ENCODE measurements at regions not wholly inside any gene's neighbourhood (a gene's known extent, or its start where the extent isn't known, plus 50 kb on each side); places are given as distances from the start of the nearest gene placed in this dataset.

GRCh38 chr9:115285836-115286235 lies 167.9 kb upstream of the TNC start:
- Histone ChIP-seq H3K79me2 (ENCODE audit: insufficient read depth, low read length) (no peaks in the 10 kb centered on the region), H3K9me3 (ENCODE audit: insufficient read depth, low read depth, low read length) (no peaks in the 10 kb centered on the region), H3K9me2 (replicated peaks; ENCODE audit: low read depth, low read length) (no peaks in the 10 kb centered on the region), H3K4me3 (ENCODE audit: low read length, poor library complexity, severe bottlenecking) (no peak overlapping the region), H3K4me2 (ENCODE audit: low read depth, low read length, poor library complexity, severe bottlenecking) (no peak overlapping the region), H3K9ac (ENCODE audit: low read depth, low read length, poor library complexity, severe bottlenecking) (no peak overlapping the region), H3K36me3 (ENCODE audit: insufficient read depth, low read length) (no peaks in the 10 kb centered on the region), H3F3A (ENCODE audit: low read depth) (no peaks in the 10 kb centered on the region), H3K27me3 (ENCODE audit: insufficient read depth, low read length, poor library complexity, severe bottlenecking) (no peaks in the 10 kb centered on the region), H4K20me1 (ENCODE audit: insufficient read depth, low read length, poor library complexity, severe bottlenecking) (no peaks in the 10 kb centered on the region), H2AFZ (ENCODE audit: low read length) (no peak overlapping the region), H3K4me1 (ENCODE audit: insufficient read depth, low read length, poor library complexity, severe bottlenecking) (no peaks in the 10 kb centered on the region)
- no peak for TF ChIP-seq EZH2phosphoT487 (IDR thresholded peaks at IDR 0.05; ENCODE audit: borderline replicate concordance)
- no peak for TF ChIP-seq CTCF (conservative IDR thresholded peaks at IDR 0.05; ENCODE audit: low read length)

- no peak overlapping the region for H3K9ac ChIP-seq (ENCODE audit: low read depth, low read length, poor library complexity, severe bottlenecking)
- H3F3A ChIP-seq (ENCODE audit: low read depth): no peaks in the 10 kb centered on the region
- no peak overlapping the region for H2AFZ ChIP-seq (ENCODE audit: low read length)
- H3K36me3 ChIP-seq (ENCODE audit: insufficient read depth, low read length): no peaks in the 10 kb centered on the region
- no peaks in the 10 kb centered on the region for H3K27me3 ChIP-seq (ENCODE audit: insufficient read depth, low read length, poor library complexity, severe bottlenecking)
- no peak overlapping the region for H3K4me2 ChIP-seq (ENCODE audit: low read depth, low read length, poor library complexity, severe bottlenecking)
- H3K4me3 ChIP-seq (ENCODE audit: low read length, poor library complexity, severe bottlenecking): no peak overlapping the region
- H3K9me2 ChIP-seq (replicated peaks; ENCODE audit: low read depth, low read length): no peaks in the 10 kb centered on the region
- no peaks in the 10 kb centered on the region for H4K20me1 ChIP-seq (ENCODE audit: insufficient read depth, low read length, poor library complexity, severe bottlenecking)
- no peak for TF ChIP-seq CTCF (conservative IDR thresholded peaks at IDR 0.05; ENCODE audit: low read length)
- no peak for TF ChIP-seq EZH2phosphoT487 (IDR thresholded peaks at IDR 0.05; ENCODE audit: borderline replicate concordance)
- H3K4me1 ChIP-seq (ENCODE audit: insufficient read depth, low read length, poor library complexity, severe bottlenecking): no peaks in the 10 kb centered on the region
- H3K9me3 ChIP-seq (ENCODE audit: insufficient read depth, low read depth, low read length): no peaks in the 10 kb centered on the region
- no peaks in the 10 kb centered on the region for H3K79me2 ChIP-seq (ENCODE audit: insufficient read depth, low read length)
These were observed 168.5 kb upstream of the TNC start for GRCh38 chr9:115286411-115286810.

GRCh38 chr9:115289757-115290208 lies 171.8 kb upstream of the TNC start:
- Histone ChIP-seq H3K9me2 (replicated peaks; ENCODE audit: low read depth, low read length) (no peaks in the 10 kb centered on the region), H3K9ac (ENCODE audit: low read depth, low read length, poor library complexity, severe bottlenecking) (no peak overlapping the region), H3F3A (ENCODE audit: low read depth) (no peaks in the 10 kb centered on the region), H3K27me3 (ENCODE audit: insufficient read depth, low read length, poor library complexity, severe bottlenecking) (no peaks in the 10 kb centered on the region), H3K4me1 (ENCODE audit: insufficient read depth, low read length, poor library complexity, severe bottlenecking) (no peaks in the 10 kb centered on the region), H3K36me3 (ENCODE audit: insufficient read depth, low read length) (no peaks in the 10 kb centered on the region), H3K9me3 (ENCODE audit: insufficient read depth, low read depth, low read length) (no peaks in the 10 kb centered on the region), H3K4me2 (ENCODE audit: low read depth, low read length, poor library complexity, severe bottlenecking) (no peak overlapping the region), H4K20me1 (ENCODE audit: insufficient read depth, low read length, poor library complexity, severe bottlenecking) (no peaks in the 10 kb centered on the region), H3K4me3 (ENCODE audit: low read length, poor library complexity, severe bottlenecking) (no peak overlapping the region), H2AFZ (ENCODE audit: low read length) (no peak overlapping the region), H3K79me2 (ENCODE audit: insufficient read depth, low read length) (no peaks in the 10 kb centered on the region)
- TF ChIP-seq CTCF (conservative IDR thresholded peaks at IDR 0.05; ENCODE audit: low read length): no peak
- TF ChIP-seq EZH2phosphoT487 (IDR thresholded peaks at IDR 0.05; ENCODE audit: borderline replicate concordance): no peak

Measured in Loucy (cell line).